ENCODE measurements at regions not wholly inside any gene's neighbourhood (a gene's known extent, or its start where the extent isn't known, plus 50 kb on each side); places are given as distances from the start of the nearest gene placed in this dataset.
"Not testable (repeated sequence)": the region's sequence is repeated elsewhere in the genome, so short reads cannot be mapped to it uniquely, and the experiment has no call there.

- Mint-ChIP-seq H3K27me3 (no peaks in the 10 kb centered on the region), H3K9me3 (ENCODE audit: low read depth) (peaks cover 69% of the 10 kb centered on the region), H3K4me1 (ENCODE audit: low read depth) (no peaks in the 10 kb centered on the region), H3K36me3 (ENCODE audit: insufficient read depth) (peaks cover 11% of the 10 kb centered on the region), H3K4me3 (ENCODE audit: low read depth) (no peak overlapping the region), H3K27ac (no peak overlapping the region)
- TF ChIP-seq CTCF (IDR thresholded peaks at IDR 0.05; ENCODE audit: unreplicated experiment): no peak
- no peak for DNase-seq (ENCODE audit: low spot score, unreplicated experiment)
Measured at GRCh38 chr14:106436310-106436905, 910.0 kb downstream of the TMEM121 start.

- Mint-ChIP-seq H3K4me1 (ENCODE audit: low read depth) (no peaks in the 10 kb centered on the region), H3K4me3 (ENCODE audit: low read depth) (no peak overlapping the region), H3K36me3 (ENCODE audit: insufficient read depth) (peaks cover 10% of the 10 kb centered on the region), H3K9me3 (ENCODE audit: low read depth) (peaks cover 58% of the 10 kb centered on the region), H3K27me3 (no peaks in the 10 kb centered on the region), H3K27ac (no peak overlapping the region)
- TF ChIP-seq CTCF (IDR thresholded peaks at IDR 0.05; ENCODE audit: unreplicated experiment): no peak
- no peak for DNase-seq (ENCODE audit: low spot score, unreplicated experiment)
Measured at GRCh38 chr14:106442857-106443256, 916.5 kb downstream of the TMEM121 start.

GRCh38 chr14:106455026-106455425, 928.6 kb downstream of the TMEM121 start:
- Mint-ChIP-seq H3K27me3 (no peaks in the 10 kb centered on the region), H3K36me3 (ENCODE audit: insufficient read depth) (peaks cover 4% of the 10 kb centered on the region), H3K27ac (no peak overlapping the region), H3K9me3 (ENCODE audit: low read depth) (peaks cover 56% of the 10 kb centered on the region), H3K4me3 (ENCODE audit: low read depth) (no peak overlapping the region), H3K4me1 (ENCODE audit: low read depth) (no peaks in the 10 kb centered on the region)
- no peak for DNase-seq (ENCODE audit: low spot score, unreplicated experiment)
- no peak for TF ChIP-seq CTCF (IDR thresholded peaks at IDR 0.05; ENCODE audit: unreplicated experiment)

GRCh38 chr14:106459971-106460730, 933.8 kb downstream of the TMEM121 start:
- H3K4me3 Mint-ChIP-seq (ENCODE audit: low read depth): no peak overlapping the region

GRCh38 chr14:106460916-106461315, 934.5 kb downstream of the TMEM121 start:
- H3K4me3 Mint-ChIP-seq (ENCODE audit: low read depth): no peak overlapping the region
- H3K4me1 Mint-ChIP-seq (ENCODE audit: low read depth): no peaks in the 10 kb centered on the region
- DNase-seq (ENCODE audit: low spot score, unreplicated experiment): no peak
- H3K9me3 Mint-ChIP-seq (ENCODE audit: low read depth): peaks cover 35% of the 10 kb centered on the region
- TF ChIP-seq CTCF (IDR thresholded peaks at IDR 0.05; ENCODE audit: unreplicated experiment): no peak
- no peaks in the 10 kb centered on the region for H3K27me3 Mint-ChIP-seq
- H3K36me3 Mint-ChIP-seq (ENCODE audit: insufficient read depth): peaks cover 2% of the 10 kb centered on the region
- no peak overlapping the region for H3K27ac Mint-ChIP-seq

More at GRCh38 chr14:106459971-106460730, 933.8 kb downstream of the TMEM121 start:
- TF ChIP-seq CTCF (IDR thresholded peaks at IDR 0.05; ENCODE audit: unreplicated experiment): no peak
- H3K4me1 Mint-ChIP-seq (ENCODE audit: low read depth): no peaks in the 10 kb centered on the region
- no peaks in the 10 kb centered on the region for H3K27me3 Mint-ChIP-seq
- no peak for DNase-seq (ENCODE audit: low spot score, unreplicated experiment)
- peaks cover 39% of the 10 kb centered on the region for H3K9me3 Mint-ChIP-seq (ENCODE audit: low read depth)
- peaks cover 2% of the 10 kb centered on the region for H3K36me3 Mint-ChIP-seq (ENCODE audit: insufficient read depth)
- no peak overlapping the region for H3K27ac Mint-ChIP-seq

GRCh38 chr14:106466483-106466882, 940.1 kb downstream of the TMEM121 start:
- DNase-seq (ENCODE audit: low spot score, unreplicated experiment): not testable (repeated sequence)

GRCh38 chr14:106468869-106469268, 942.5 kb downstream of the TMEM121 start:
- H3K4me3 Mint-ChIP-seq (ENCODE audit: low read depth); DNase-seq (ENCODE audit: low spot score, unreplicated experiment); H3K27ac Mint-ChIP-seq; H3K27me3 Mint-ChIP-seq; H3K36me3 Mint-ChIP-seq (ENCODE audit: insufficient read depth); H3K4me1 Mint-ChIP-seq (ENCODE audit: low read depth): not testable (repeated sequence)
- H3K9me3 Mint-ChIP-seq (ENCODE audit: low read depth): peaks cover 26% of the 10 kb centered on the region

More at GRCh38 chr14:106466483-106466882, 940.1 kb downstream of the TMEM121 start:
- not testable (repeated sequence) for H3K4me3 Mint-ChIP-seq (ENCODE audit: low read depth); H3K36me3 Mint-ChIP-seq (ENCODE audit: insufficient read depth); H3K27me3 Mint-ChIP-seq; H3K4me1 Mint-ChIP-seq (ENCODE audit: low read depth); H3K27ac Mint-ChIP-seq
- H3K9me3 Mint-ChIP-seq (ENCODE audit: low read depth): peaks cover 31% of the 10 kb centered on the region

- not testable (repeated sequence) for H3K4me1 Mint-ChIP-seq (ENCODE audit: low read depth); DNase-seq (ENCODE audit: low spot score, unreplicated experiment); H3K36me3 Mint-ChIP-seq (ENCODE audit: insufficient read depth); H3K27me3 Mint-ChIP-seq; H3K27ac Mint-ChIP-seq; H3K4me3 Mint-ChIP-seq (ENCODE audit: low read depth)
- H3K9me3 Mint-ChIP-seq (ENCODE audit: low read depth): peaks cover 29% of the 10 kb centered on the region
Measured at GRCh38 chr14:106470028-106470427, 943.6 kb downstream of the TMEM121 start.

Measured in progenitor cell of endocrine pancreas (in vitro differentiated cells).